Activated T-helper 17 cell treated with anti-CD3 and anti-CD28 coated beads, Interleukin-2, amount 50 U/mL, for 72 hours (primary cell): ENCODE measurements at regions not wholly inside any gene's neighbourhood (a gene's known extent, or its start where the extent isn't known, plus 50 kb on each side); places are given as distances from the start of the nearest gene placed in this dataset.
"Not testable (repeated sequence)": the region's sequence is repeated elsewhere in the genome, so short reads cannot be mapped to it uniquely, and the experiment has no call there.

Experiments used
- ATAC-seq: fragments of 150-1000 bp; cut with Tn5 transposase; replicated peaks from 2 replicates; pipeline ENCODE4 v1.10.0; 2021; ENCODE audit warnings: mild to moderate bottlenecking, moderate library complexity
- H3K27ac Mint-ChIP-seq: one replicate; pipeline ENCODE4 v1.8.0; 2022; ENCODE audit warnings: mixed read lengths
- H3K27me3 Mint-ChIP-seq: one replicate; pipeline ENCODE4 v1.8.0; 2022; ENCODE audit warnings: mixed read lengths
- H3K36me3 Mint-ChIP-seq: one replicate; pipeline ENCODE4 v1.8.0; 2022; ENCODE audit warnings: low read depth, mild to moderate bottlenecking, mixed read lengths
- H3K4me1 Mint-ChIP-seq: one replicate; pipeline ENCODE4 v1.8.0; 2022; ENCODE audit warnings: mixed read lengths
- H3K4me3 Mint-ChIP-seq: one replicate; pipeline ENCODE4 v1.8.0; 2022; ENCODE audit warnings: mild to moderate bottlenecking, mixed read lengths
- H3K9me3 Mint-ChIP-seq: one replicate; pipeline ENCODE4 v1.8.0; 2022; ENCODE audit warnings: mixed read lengths

DNA sequence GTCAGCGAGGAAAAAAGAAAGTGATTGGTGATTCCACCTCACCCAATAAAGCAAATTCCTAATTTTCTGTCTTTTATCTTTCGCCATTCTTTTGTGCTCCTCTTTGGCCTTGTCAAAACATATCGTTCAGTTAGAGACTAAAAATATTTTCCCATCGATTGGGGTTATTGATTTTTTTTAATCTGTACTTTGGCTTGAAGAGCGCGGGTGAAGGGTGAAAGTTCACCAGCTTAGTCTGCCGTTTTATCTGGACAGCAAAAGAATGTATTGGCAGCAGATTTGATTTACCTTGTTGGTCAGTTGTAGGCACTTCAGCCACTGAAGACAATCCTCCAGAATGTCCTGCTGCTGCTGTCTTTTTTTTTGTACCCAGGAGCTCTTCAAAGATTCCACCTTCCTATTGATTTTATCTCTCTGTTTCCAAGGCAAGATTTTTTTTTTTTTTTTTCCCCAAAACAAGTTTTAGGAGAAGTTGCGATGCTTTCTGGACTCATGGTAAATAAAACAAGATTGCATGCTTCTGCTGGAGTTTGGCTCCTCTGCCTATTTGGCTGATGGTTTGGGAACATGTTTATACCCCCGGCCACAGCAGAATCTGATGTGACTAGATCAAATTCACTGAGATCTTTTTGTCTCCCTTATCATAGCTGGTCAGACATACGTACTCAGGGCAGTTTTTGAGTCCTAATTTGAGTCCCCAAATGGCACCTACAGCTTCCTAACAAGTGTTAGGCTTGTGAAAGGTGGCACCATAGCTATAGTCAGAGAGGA, 269.3 kb upstream of the ONECUT1 start:
- no peak for ATAC-seq

DNA sequence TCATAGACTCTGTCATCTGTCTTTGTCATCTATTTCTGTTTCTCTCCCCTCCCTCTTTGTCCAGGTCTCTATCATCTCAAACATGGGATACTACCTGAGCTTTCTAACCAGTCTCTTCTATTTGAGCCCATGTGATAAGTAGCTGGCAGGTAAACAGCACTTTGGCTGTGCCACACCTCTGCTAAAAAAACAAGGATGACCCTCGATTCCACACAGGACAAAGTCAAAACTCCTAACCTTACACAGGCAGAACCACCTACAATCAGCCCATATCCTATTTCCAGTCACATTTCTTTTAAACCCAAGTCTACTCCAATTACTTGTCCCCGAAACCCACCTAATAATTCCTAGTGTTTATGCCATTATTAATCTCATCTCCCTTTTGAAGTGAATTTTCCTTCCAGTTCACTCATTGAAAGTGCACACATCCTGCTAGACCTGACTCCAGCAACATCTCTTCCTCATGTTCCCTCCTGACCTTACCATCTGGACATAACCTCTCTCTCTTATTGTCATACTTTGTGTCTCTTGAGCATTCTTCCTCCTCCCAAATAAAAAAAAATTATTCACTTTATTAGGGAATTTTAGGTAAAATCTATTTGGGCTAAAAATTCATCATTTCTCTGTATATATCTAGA, 256.1 kb upstream of the ONECUT1 start:
- H3K4me1 Mint-ChIP-seq, result no peaks in the 10 kb centered on the region
- peaks cover 8% of the 10 kb centered on the region for H3K27me3 Mint-ChIP-seq
- H3K4me3 Mint-ChIP-seq, result no peak overlapping the region

More for the DNA sequence above, 269.3 kb upstream of the ONECUT1 start:
- no peak overlapping the region for H3K4me3 Mint-ChIP-seq
- H3K4me1 Mint-ChIP-seq, result no peaks in the 10 kb centered on the region
- H3K27ac Mint-ChIP-seq, result no peak overlapping the region
- H3K9me3 Mint-ChIP-seq, result peaks cover 3% of the 10 kb centered on the region
- no peaks in the 10 kb centered on the region for H3K27me3 Mint-ChIP-seq
- no peaks in the 10 kb centered on the region for H3K36me3 Mint-ChIP-seq

GRCh38 chr15:53038655-53038941, 248.5 kb upstream of the ONECUT1 start:
- Mint-ChIP-seq H3K9me3 (peaks cover 4% of the 10 kb centered on the region), H3K4me3 (no peak overlapping the region), H3K27me3 (peaks cover 8% of the 10 kb centered on the region), H3K27ac (no peak overlapping the region), H3K36me3 (no peaks in the 10 kb centered on the region), H3K4me1 (no peaks in the 10 kb centered on the region)
- ATAC-seq, result no peak

More for the DNA sequence above, 256.1 kb upstream of the ONECUT1 start:
- H3K9me3 Mint-ChIP-seq, result peaks cover 10% of the 10 kb centered on the region
- ATAC-seq, result no peak
- no peaks in the 10 kb centered on the region for H3K36me3 Mint-ChIP-seq
- H3K27ac Mint-ChIP-seq, result no peak overlapping the region

DNA sequence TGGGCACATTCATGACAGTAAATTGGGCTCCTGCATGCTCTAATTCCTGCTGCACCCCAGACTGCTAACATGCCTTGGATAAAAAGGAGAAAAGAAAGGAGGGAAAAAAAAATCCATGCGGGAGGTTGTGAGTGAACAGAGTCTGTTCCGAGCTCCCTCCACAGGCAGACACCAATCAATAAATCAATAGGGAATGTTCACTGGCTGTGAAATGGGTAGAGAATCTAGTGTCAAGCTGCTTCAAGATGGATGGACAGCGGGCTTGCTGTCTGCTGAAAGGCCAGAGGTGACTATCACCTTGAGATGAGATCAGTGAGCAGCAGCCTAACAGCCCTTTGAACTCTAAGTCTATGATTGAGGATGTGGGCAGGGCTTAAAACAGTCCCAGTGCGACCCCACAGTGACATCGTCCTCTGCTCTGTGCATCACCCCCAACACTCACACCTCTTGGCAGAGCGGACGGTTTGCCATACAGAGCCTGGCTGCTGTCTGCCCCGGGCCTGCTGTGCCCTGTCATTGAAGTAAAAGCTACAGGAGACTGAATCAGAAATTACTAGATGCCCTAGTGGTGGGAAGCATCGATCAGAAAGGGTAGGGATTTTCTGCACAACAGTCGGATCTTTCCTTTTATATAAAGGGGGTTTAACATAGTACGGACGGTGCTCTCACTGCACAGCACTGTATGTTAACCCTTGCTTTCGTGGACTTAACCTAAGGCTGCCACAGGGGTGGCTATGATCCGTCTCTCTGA, 247.9 kb upstream of the ONECUT1 start:
- H3K4me3 Mint-ChIP-seq, result no peak overlapping the region
- no peak overlapping the region for H3K27ac Mint-ChIP-seq
- peaks cover 8% of the 10 kb centered on the region for H3K27me3 Mint-ChIP-seq
- no peaks in the 10 kb centered on the region for H3K4me1 Mint-ChIP-seq
- no peaks in the 10 kb centered on the region for H3K36me3 Mint-ChIP-seq
- H3K9me3 Mint-ChIP-seq, result peaks cover 4% of the 10 kb centered on the region
- ATAC-seq, result no peak

GRCh38 chr15:53036641-53037040, 246.5 kb upstream of the ONECUT1 start:
- Mint-ChIP-seq H3K4me3 (no peak overlapping the region), H3K27me3 (peaks cover 8% of the 10 kb centered on the region), H3K4me1 (no peaks in the 10 kb centered on the region), H3K9me3 (no peaks in the 10 kb centered on the region), H3K36me3 (no peaks in the 10 kb centered on the region), H3K27ac (no peak overlapping the region)
- ATAC-seq, result no peak

- no peak overlapping the region for H3K4me3 Mint-ChIP-seq
- peaks cover 11% of the 10 kb centered on the region for H3K27me3 Mint-ChIP-seq
- H3K4me1 Mint-ChIP-seq, result no peaks in the 10 kb centered on the region
- no peaks in the 10 kb centered on the region for H3K9me3 Mint-ChIP-seq
- no peak overlapping the region for H3K27ac Mint-ChIP-seq
- no peak for ATAC-seq
- no peaks in the 10 kb centered on the region for H3K36me3 Mint-ChIP-seq
Measured at GRCh38 chr15:53034767-53035245, 244.7 kb upstream of the ONECUT1 start.

DNA sequence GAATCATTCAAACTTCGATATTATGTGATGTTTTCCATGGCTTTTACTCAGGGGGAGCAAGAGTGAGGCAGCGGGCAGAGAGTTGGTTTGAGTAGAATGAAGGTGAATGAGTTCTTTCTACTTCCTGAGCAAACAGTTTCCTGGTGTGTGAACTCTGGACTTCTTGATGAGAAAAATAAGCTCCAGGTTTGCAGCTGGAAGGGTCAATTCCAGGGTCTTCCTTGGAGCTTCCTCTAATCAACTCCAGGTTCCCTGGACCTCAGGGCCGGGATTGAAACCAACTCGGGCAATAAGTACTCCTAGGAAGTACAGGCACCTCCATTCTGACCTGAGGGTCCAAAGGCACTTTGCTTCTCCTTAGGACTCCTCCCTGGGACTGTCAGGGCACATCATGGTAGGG, 243.6 kb upstream of the ONECUT1 start:
- no peak overlapping the region for H3K27ac Mint-ChIP-seq
- H3K4me3 Mint-ChIP-seq, result no peak overlapping the region
- peaks cover 14% of the 10 kb centered on the region for H3K27me3 Mint-ChIP-seq
- no peak for ATAC-seq
- no peaks in the 10 kb centered on the region for H3K9me3 Mint-ChIP-seq
- H3K36me3 Mint-ChIP-seq, result no peaks in the 10 kb centered on the region
- H3K4me1 Mint-ChIP-seq, result no peaks in the 10 kb centered on the region

DNA sequence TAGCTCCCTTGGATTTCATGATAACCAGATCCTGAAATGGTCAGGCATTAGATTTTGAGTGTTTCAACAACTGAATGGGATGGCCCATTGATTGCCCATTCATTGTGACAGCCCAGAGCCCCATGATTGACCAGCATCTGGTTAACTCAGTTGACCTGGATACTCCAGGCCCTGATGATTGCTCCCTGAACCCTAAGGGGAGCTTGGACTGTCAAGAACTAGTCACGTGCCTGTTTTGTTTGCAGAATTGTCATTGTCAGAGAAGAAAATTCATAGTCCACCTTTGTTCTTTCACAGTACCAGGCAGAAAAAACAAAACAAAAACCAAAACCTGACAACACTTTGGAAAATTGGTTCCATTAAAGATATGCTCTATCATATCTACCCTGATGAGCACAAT, 241.3 kb upstream of the ONECUT1 start:
- H3K9me3 Mint-ChIP-seq, result no peaks in the 10 kb centered on the region
- H3K36me3 Mint-ChIP-seq, result no peaks in the 10 kb centered on the region
- ATAC-seq, result no peak
- peaks cover 9% of the 10 kb centered on the region for H3K27me3 Mint-ChIP-seq
- no peak overlapping the region for H3K27ac Mint-ChIP-seq
- no peaks in the 10 kb centered on the region for H3K4me1 Mint-ChIP-seq
- no peak overlapping the region for H3K4me3 Mint-ChIP-seq

DNA sequence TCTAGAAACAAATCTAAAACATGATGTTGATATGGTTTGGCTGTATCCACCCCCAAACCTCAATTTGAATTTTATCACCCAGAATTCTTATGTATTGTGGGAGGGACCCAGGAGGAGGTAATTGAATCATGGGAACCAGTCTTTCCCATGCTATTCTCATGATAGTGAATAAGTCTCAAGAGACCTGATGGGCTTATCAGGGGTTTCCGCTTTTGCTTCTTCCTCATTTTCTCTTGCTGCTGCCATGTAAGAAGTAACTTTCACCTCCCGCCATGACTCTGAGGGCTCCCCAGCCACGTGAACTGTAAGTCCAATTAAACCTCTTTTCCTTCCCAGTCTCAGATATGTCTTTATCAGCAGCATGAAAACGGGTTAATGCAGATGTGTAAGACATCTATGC, 232.7 kb upstream of the ONECUT1 start:
- Mint-ChIP-seq H3K36me3 (no peaks in the 10 kb centered on the region), H3K27me3 (peaks cover 20% of the 10 kb centered on the region), H3K27ac (no peak overlapping the region), H3K4me3 (no peak overlapping the region), H3K9me3 (peaks cover 15% of the 10 kb centered on the region), H3K4me1 (no peaks in the 10 kb centered on the region)
- no peak for ATAC-seq

- no peak for ATAC-seq
- Mint-ChIP-seq H3K4me3 (no peak overlapping the region), H3K36me3 (no peaks in the 10 kb centered on the region), H3K27ac (no peak overlapping the region), H3K4me1 (no peaks in the 10 kb centered on the region), H3K9me3 (peaks cover 3% of the 10 kb centered on the region), H3K27me3 (peaks cover 8% of the 10 kb centered on the region)
Measured at GRCh38 chr15:53013329-53013728, 223.2 kb upstream of the ONECUT1 start.

DNA sequence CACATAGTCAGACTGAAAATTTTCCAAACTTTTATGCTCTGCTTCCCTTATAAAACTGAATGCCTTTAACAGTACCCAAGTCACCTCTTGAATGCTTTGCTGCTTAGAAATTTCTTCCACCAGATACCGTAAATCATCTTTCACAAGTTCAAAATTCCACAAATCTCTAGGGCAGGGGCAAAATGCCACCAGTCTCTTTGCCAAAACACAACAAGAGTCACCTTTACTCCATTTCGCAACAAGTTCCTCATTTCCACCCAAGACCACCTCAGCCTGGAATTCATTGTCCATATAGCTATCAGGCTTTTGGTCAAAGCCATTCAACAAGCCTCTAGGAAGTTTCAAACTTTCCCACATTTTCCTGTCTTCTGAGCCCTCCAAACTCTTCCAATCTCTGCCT, 221.6 kb upstream of the ONECUT1 start:
- not testable (repeated sequence) for H3K4me3 Mint-ChIP-seq, H3K4me1 Mint-ChIP-seq, H3K27ac Mint-ChIP-seq, H3K27me3 Mint-ChIP-seq, H3K36me3 Mint-ChIP-seq, H3K9me3 Mint-ChIP-seq, ATAC-seq

GRCh38 chr15:53009093-53009492, 219.0 kb upstream of the ONECUT1 start:
- H3K9me3 Mint-ChIP-seq, result no peaks in the 10 kb centered on the region
- no peak for ATAC-seq
- no peak overlapping the region for H3K27ac Mint-ChIP-seq
- peaks cover 14% of the 10 kb centered on the region for H3K27me3 Mint-ChIP-seq
- no peaks in the 10 kb centered on the region for H3K36me3 Mint-ChIP-seq
- no peaks in the 10 kb centered on the region for H3K4me1 Mint-ChIP-seq
- H3K4me3 Mint-ChIP-seq, result no peak overlapping the region

GRCh38 chr15:53000409-53000808, 210.3 kb upstream of the ONECUT1 start:
- no peak for ATAC-seq
- H3K36me3 Mint-ChIP-seq, result no peaks in the 10 kb centered on the region

GRCh38 chr15:52997123-52997522, 207.0 kb upstream of the ONECUT1 start:
- no peaks in the 10 kb centered on the region for H3K4me1 Mint-ChIP-seq
- H3K9me3 Mint-ChIP-seq, result peaks cover 14% of the 10 kb centered on the region
- no peak overlapping the region for H3K4me3 Mint-ChIP-seq
- H3K27me3 Mint-ChIP-seq, result peaks cover 11% of the 10 kb centered on the region
- no peaks in the 10 kb centered on the region for H3K36me3 Mint-ChIP-seq
- no peak for ATAC-seq
- no peak overlapping the region for H3K27ac Mint-ChIP-seq

More at GRCh38 chr15:53000409-53000808, 210.3 kb upstream of the ONECUT1 start:
- H3K27me3 Mint-ChIP-seq, result peaks cover 8% of the 10 kb centered on the region
- no peaks in the 10 kb centered on the region for H3K9me3 Mint-ChIP-seq
- no peak overlapping the region for H3K27ac Mint-ChIP-seq
- H3K4me3 Mint-ChIP-seq, result no peak overlapping the region
- no peaks in the 10 kb centered on the region for H3K4me1 Mint-ChIP-seq

DNA sequence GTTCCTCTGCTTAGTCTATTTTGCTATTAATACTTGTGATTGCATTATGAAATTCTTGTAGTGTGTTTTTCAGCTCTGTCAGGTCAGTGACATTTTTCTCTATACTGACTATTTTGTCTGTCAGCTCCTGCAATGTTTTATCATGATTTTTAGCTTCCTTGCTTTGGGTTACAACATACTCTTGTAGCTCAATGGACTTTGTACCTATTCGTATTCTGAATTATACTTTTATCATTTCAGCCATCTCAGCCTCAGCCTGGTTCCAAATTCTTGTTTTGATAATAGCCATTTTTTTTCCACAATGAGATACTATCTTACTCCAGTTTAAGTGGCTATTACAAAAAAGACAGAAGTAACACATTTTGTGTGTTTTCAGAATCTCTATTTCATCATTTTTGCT, 204.2 kb upstream of the ONECUT1 start:
- Mint-ChIP-seq H3K9me3 (peaks cover 14% of the 10 kb centered on the region), H3K4me1 (no peaks in the 10 kb centered on the region), H3K27me3 (peaks cover 11% of the 10 kb centered on the region), H3K36me3 (no peaks in the 10 kb centered on the region), H3K4me3 (no peak overlapping the region), H3K27ac (no peak overlapping the region)
- no peak for ATAC-seq
